Cardiac muscle cell (in vitro differentiated cells and primary cell): ENCODE measurements at regions not wholly inside any gene's neighbourhood (a gene's known extent, or its start where the extent isn't known, plus 50 kb on each side); places are given as distances from the start of the nearest gene placed in this dataset.

Experiments used
- DNase-seq, 2 donors: peaks; one replicate each; pipeline versions ENCODE4 v3.0.0 to v3.0.0-alpha.2; 2010 to 2017; ENCODE audit warnings: low read depth in 1 of 2, low spot score in 1 of 2
- H3K27ac ChIP-seq: fragments of 200-600 bp; sonication (generic); 2 replicates; pipeline ENCODE4 v1.5.1; 2016
- H3K27me3 ChIP-seq: fragments of 200-600 bp; sonication (generic); 2 replicates; pipeline ENCODE4 v1.6.0; 2016; ENCODE audit warnings: control low read depth
- H3K36me3 ChIP-seq: fragments of 200-600 bp; sonication (generic); 2 replicates; pipeline ENCODE4 v1.5.1; 2016; ENCODE audit warnings: control low read depth
- H3K4me1 ChIP-seq: fragments of 200-600 bp; sonication (generic); 2 replicates; pipeline ENCODE4 v1.8.1; 2017; ENCODE audit warnings: low read depth, mild to moderate bottlenecking, mixed run types
- H3K4me3 ChIP-seq: fragments of 200-600 bp; sonication (generic); 2 replicates; pipeline ENCODE4 v1.5.1; 2016; ENCODE audit warnings: mild to moderate bottlenecking
- H3K9me3 ChIP-seq: fragments of 200-600 bp; sonication (generic); 2 replicates; pipeline ENCODE4 v1.5.1; 2017; ENCODE audit warnings: low read depth, mild to moderate bottlenecking, control low read depth
- TF ChIP-seq, protein P1 (sequence below): IDR thresholded peaks from 2 replicates; pipeline ENCODE4 v1.5.1; 2012; ENCODE audit warnings: low read depth, mild to moderate bottlenecking, low read length

GRCh38 chr1:4156241-4156973 is 256.3 kb upstream of the C1orf174 start:
- Histone ChIP-seq H3K27ac (no peak overlapping the region), H3K9me3 (no peaks in the 10 kb centered on the region), H3K4me3 (no peak overlapping the region), H3K27me3 (no peaks in the 10 kb centered on the region), H3K4me1 (no peaks in the 10 kb centered on the region), H3K36me3 (no peaks in the 10 kb centered on the region)
- no peak for DNase-seq
- TF ChIP-seq, protein P1, sequence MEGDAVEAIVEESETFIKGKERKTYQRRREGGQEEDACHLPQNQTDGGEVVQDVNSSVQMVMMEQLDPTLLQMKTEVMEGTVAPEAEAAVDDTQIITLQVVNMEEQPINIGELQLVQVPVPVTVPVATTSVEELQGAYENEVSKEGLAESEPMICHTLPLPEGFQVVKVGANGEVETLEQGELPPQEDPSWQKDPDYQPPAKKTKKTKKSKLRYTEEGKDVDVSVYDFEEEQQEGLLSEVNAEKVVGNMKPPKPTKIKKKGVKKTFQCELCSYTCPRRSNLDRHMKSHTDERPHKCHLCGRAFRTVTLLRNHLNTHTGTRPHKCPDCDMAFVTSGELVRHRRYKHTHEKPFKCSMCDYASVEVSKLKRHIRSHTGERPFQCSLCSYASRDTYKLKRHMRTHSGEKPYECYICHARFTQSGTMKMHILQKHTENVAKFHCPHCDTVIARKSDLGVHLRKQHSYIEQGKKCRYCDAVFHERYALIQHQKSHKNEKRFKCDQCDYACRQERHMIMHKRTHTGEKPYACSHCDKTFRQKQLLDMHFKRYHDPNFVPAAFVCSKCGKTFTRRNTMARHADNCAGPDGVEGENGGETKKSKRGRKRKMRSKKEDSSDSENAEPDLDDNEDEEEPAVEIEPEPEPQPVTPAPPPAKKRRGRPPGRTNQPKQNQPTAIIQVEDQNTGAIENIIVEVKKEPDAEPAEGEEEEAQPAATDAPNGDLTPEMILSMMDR, result no peak

- H3K27ac ChIP-seq, result no peak overlapping the region
- H3K4me3 ChIP-seq, result no peak overlapping the region
- DNase-seq, result no peak
- TF ChIP-seq, protein P1, result no peak
- H3K27me3 ChIP-seq, result no peaks in the 10 kb centered on the region
- no peaks in the 10 kb centered on the region for H3K36me3 ChIP-seq
- no peaks in the 10 kb centered on the region for H3K9me3 ChIP-seq
- H3K4me1 ChIP-seq, result no peaks in the 10 kb centered on the region
Observed at GRCh38 chr1:4160181-4160580, 260.1 kb upstream of the C1orf174 start.

- no peaks in the 10 kb centered on the region for H3K9me3 ChIP-seq
- H3K27me3 ChIP-seq, result no peaks in the 10 kb centered on the region
- TF ChIP-seq, protein P1, result no peak
- H3K27ac ChIP-seq, result no peak overlapping the region
- H3K36me3 ChIP-seq, result no peaks in the 10 kb centered on the region
- no peak overlapping the region for H3K4me3 ChIP-seq
- H3K4me1 ChIP-seq, result no peaks in the 10 kb centered on the region
- no peak for DNase-seq
Observed at GRCh38 chr1:4161366-4162006, 261.4 kb upstream of the C1orf174 start.

DNA sequence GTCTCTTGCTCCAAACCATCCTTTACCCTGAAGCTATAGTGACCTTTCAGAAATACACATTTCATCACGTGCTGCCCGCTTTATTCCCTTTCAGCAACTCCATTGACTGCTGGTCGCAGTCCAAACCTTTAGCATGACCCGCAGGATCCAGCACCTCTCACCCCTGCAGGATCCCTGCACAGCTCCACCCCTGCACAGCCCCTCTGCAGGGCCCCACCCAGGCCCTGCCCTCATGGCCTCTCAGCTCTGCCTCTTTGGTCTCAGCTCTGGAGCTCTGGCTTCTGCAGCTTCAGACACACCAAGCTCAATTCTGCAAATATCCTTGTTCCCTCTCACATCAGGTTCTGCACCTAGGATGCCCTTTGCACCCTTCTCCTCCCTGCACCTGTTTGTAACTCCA is 264.9 kb upstream of the C1orf174 start:
- Histone ChIP-seq H3K36me3 (no peaks in the 10 kb centered on the region), H3K4me1 (no peaks in the 10 kb centered on the region), H3K4me3 (no peak overlapping the region), H3K27ac (no peak overlapping the region), H3K9me3 (no peaks in the 10 kb centered on the region), H3K27me3 (no peaks in the 10 kb centered on the region)
- TF ChIP-seq, protein P1, result no peak
- no peak for DNase-seq

- Histone ChIP-seq H3K4me1 (no peaks in the 10 kb centered on the region), H3K4me3 (no peak overlapping the region), H3K36me3 (no peaks in the 10 kb centered on the region), H3K9me3 (no peaks in the 10 kb centered on the region), H3K27me3 (no peaks in the 10 kb centered on the region), H3K27ac (no peak overlapping the region)
- no peak for DNase-seq
- TF ChIP-seq, protein P1, result no peak
Observed at GRCh38 chr1:4165686-4166300, 265.7 kb upstream of the C1orf174 start.
